ENCODE measurements at regions not wholly inside any gene's neighbourhood (a gene's known extent, or its start where the extent isn't known, plus 50 kb on each side); places are given as distances from the start of the nearest gene placed in this dataset.

GRCh38 chr18:78754311-78755043 lies 225.1 kb upstream of the SALL3 start:
- TF ChIP-seq CTCF (IDR thresholded peaks at IDR 0.05; ENCODE audit: insufficient read depth, low read length, poor library complexity, severe bottlenecking) = no peak
- no peak for DNase-seq (ENCODE audit: low read depth)
- Histone ChIP-seq H3K4me3 (ENCODE audit: low read depth, low read length) (no peak overlapping the region), H3K36me3 (ENCODE audit: control insufficient read depth, insufficient read depth, low read length) (no peaks in the 10 kb centered on the region), H3K27me3 (ENCODE audit: control insufficient read depth, insufficient read depth, low read length) (no peaks in the 10 kb centered on the region)

GRCh38 chr18:78757014-78757413 lies 222.6 kb upstream of the SALL3 start:
- TF ChIP-seq CTCF (IDR thresholded peaks at IDR 0.05; ENCODE audit: insufficient read depth, low read length, poor library complexity, severe bottlenecking) = no peak

DNA sequence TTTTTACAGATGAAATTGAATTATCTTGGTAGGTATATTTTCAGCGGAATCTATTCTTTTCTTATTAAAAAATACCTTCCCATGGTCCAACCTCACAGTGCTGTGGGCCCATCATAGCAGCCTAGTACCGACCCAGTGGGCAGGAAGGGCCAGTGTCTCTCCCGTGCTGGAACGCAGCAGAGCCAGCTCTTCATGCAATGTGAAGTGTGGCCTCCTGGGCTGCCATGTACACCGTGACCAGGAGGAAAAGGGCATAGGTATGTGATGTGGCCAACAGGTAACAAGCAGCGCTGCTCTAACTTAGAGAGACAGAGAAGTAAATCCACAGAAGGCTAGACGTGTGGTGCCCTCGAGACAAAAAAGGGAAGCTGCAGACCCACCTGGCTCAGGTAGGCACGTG lies 221.1 kb upstream of the SALL3 start:
- no peak for DNase-seq (ENCODE audit: low read depth)
- H3K27me3 ChIP-seq (ENCODE audit: control insufficient read depth, insufficient read depth, low read length) = no peaks in the 10 kb centered on the region
- no peak overlapping the region for H3K4me3 ChIP-seq (ENCODE audit: low read depth, low read length)
- TF ChIP-seq CTCF (IDR thresholded peaks at IDR 0.05; ENCODE audit: insufficient read depth, low read length, poor library complexity, severe bottlenecking) = no peak
- H3K36me3 ChIP-seq (ENCODE audit: control insufficient read depth, insufficient read depth, low read length) = no peaks in the 10 kb centered on the region

More at GRCh38 chr18:78757014-78757413, 222.6 kb upstream of the SALL3 start:
- no peak overlapping the region for H3K4me3 ChIP-seq (ENCODE audit: low read depth, low read length)
- no peaks in the 10 kb centered on the region for H3K27me3 ChIP-seq (ENCODE audit: control insufficient read depth, insufficient read depth, low read length)
- no peaks in the 10 kb centered on the region for H3K36me3 ChIP-seq (ENCODE audit: control insufficient read depth, insufficient read depth, low read length)
- DNase-seq (ENCODE audit: low read depth) = no peak

GRCh38 chr18:78762753-78763152 lies 216.9 kb upstream of the SALL3 start:
- TF ChIP-seq CTCF (IDR thresholded peaks at IDR 0.05; ENCODE audit: insufficient read depth, low read length, poor library complexity, severe bottlenecking) = no peak

DNA sequence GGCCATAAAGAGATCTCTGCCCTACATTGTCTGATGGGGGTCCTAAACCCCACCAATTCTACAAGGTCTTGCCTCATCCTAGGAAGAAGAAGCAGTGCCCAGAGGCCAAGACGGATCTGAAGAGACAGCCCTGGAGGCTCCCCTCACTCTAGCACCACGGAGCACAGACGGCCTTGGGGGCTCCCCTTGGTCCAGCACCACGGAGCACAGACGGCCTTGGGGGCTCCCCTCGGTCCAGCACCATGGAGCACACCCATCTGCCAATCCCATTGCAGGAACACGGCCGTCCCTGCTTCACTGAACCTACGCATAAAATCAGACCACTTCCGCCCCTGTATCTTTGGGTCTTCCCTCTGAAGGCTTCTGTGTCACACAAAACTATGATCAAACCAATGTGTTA lies 215.1 kb upstream of the SALL3 start:
- no peak for DNase-seq (ENCODE audit: low read depth)
- no peak for TF ChIP-seq CTCF (IDR thresholded peaks at IDR 0.05; ENCODE audit: insufficient read depth, low read length, poor library complexity, severe bottlenecking)
- Histone ChIP-seq H3K4me3 (ENCODE audit: low read depth, low read length) (no peak overlapping the region), H3K27me3 (ENCODE audit: control insufficient read depth, insufficient read depth, low read length) (no peaks in the 10 kb centered on the region), H3K36me3 (ENCODE audit: control insufficient read depth, insufficient read depth, low read length) (no peaks in the 10 kb centered on the region)

More at GRCh38 chr18:78762753-78763152, 216.9 kb upstream of the SALL3 start:
- Histone ChIP-seq H3K36me3 (ENCODE audit: control insufficient read depth, insufficient read depth, low read length) (no peaks in the 10 kb centered on the region), H3K27me3 (ENCODE audit: control insufficient read depth, insufficient read depth, low read length) (no peaks in the 10 kb centered on the region), H3K4me3 (ENCODE audit: low read depth, low read length) (no peak overlapping the region)
- DNase-seq (ENCODE audit: low read depth) = no peak

- H3K4me3 ChIP-seq (ENCODE audit: low read depth, low read length) = no peak overlapping the region
- H3K27me3 ChIP-seq (ENCODE audit: control insufficient read depth, insufficient read depth, low read length) = no peaks in the 10 kb centered on the region
- TF ChIP-seq CTCF (IDR thresholded peaks at IDR 0.05; ENCODE audit: insufficient read depth, low read length, poor library complexity, severe bottlenecking) = no peak
- DNase-seq (ENCODE audit: low read depth) = no peak
- no peaks in the 10 kb centered on the region for H3K36me3 ChIP-seq (ENCODE audit: control insufficient read depth, insufficient read depth, low read length)
These were observed 214.5 kb upstream of the SALL3 start for GRCh38 chr18:78765142-78765541.
